Uterus (tissue), 3 donors: ENCODE measurements at regions not wholly inside any gene's neighbourhood (a gene's known extent, or its start where the extent isn't known, plus 50 kb on each side); places are given as distances from the start of the nearest gene placed in this dataset.

ENCODE experiments used
- DNase-seq, 2 donors: peaks; one replicate each; pipeline ENCODE4 v3.0.0-alpha.2; 2019 to 2020
- H3K27ac ChIP-seq, 2 donors: fragments of 200-600 bp; sonication (generic); 1 replicate in 1 of 2; 2 replicates in 1 of 2; pipeline ENCODE4 v1.5.1; 2016 to 2018
- H3K27me3 ChIP-seq, 2 donors: fragments of 200-600 bp; sonication (generic); one replicate each; pipeline ENCODE4 v1.5.1; 2018 to 2019; ENCODE audit warnings: control low read depth in 1 of 2
- H3K36me3 ChIP-seq, 2 donors: fragments of 200-600 bp; sonication (generic); one replicate each; pipeline ENCODE4 v1.5.1; 2019; ENCODE audit warnings: control low read depth in 1 of 2
- H3K4me1 ChIP-seq, 2 donors: fragments of 200-600 bp; sonication (generic); one replicate each; pipeline ENCODE4 v1.5.1; 2018 to 2019; ENCODE audit warnings: control low read depth in 1 of 2
- H3K4me3 ChIP-seq, 2 donors: fragments of 200-600 bp; sonication (generic); 1 replicate in 1 of 2; 2 replicates in 1 of 2; pipeline ENCODE4 v1.5.1; 2018 to 2019; ENCODE audit warnings: mild to moderate bottlenecking in 1 of 2
- H3K9me3 ChIP-seq, 2 donors: fragments of 200-600 bp; sonication (generic); one replicate each; pipeline ENCODE4 v1.5.1; 2019; ENCODE audit warnings: control low read depth in 1 of 2
- POLR2A ChIP-seq, 2 donors: fragments of 450-650 bp; IDR thresholded peaks; one replicate each; pipeline ENCODE4 v1.6.1; 2016; ENCODE audit warnings: antibody characterized with exemption in 2 of 2, mild to moderate bottlenecking in 1 of 2, moderate library complexity in 1 of 2
- intact Hi-C: fragments of 100-400 bp; cut with DNase I; formaldehyde crosslinking; loops from one replicate; pipeline ENCODE4 v1.15.1; 2023; ENCODE audit warnings: low total_unique reads
- TF ChIP-seq, protein P1 (sequence below), 4 experiments: fragments of 200-600 bp in 2 of 4; fragments of 450-650 bp in 2 of 4; sonication (generic) in 2 of 4; IDR thresholded peaks; one replicate each; pipeline ENCODE4 v1.5.1; 2016 to 2019; ENCODE audit warnings: antibody characterized with exemption in 4 of 4, mild to moderate bottlenecking in 2 of 4, moderate library complexity in 1 of 4
- donor health status: DM: yes; HTN: yes; CAD: no.

DNA sequence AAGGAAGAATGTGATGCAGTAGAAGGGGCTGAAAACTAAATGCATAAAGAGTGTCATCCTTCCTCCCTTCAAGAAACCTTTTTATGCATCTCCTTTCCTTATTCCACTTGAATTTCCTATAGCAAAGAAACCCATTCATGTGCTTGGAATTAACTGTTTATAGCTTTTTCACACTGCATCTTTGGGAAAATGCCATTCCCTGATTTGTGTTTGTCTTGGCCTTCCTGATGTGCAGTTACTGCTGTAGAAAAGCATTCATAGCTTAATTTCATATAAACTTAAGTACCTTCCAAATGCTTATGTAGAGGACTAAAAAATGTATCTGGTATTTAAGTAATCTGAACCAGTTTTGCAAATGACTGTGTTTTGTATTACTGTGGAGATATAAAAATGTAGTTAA, 61.8 kb downstream of the SDR9C7 start:
- Histone ChIP-seq H3K4me1 (no peaks in the 10 kb centered on the region), H3K4me3 (no peak overlapping the region), H3K9me3 (no peaks in the 10 kb centered on the region), H3K27ac (no peak overlapping the region), H3K27me3 (no peaks in the 10 kb centered on the region), H3K36me3 (no peaks in the 10 kb centered on the region)
- TF ChIP-seq POLR2A (IDR thresholded peaks at IDR 0.05): no peak
- TF ChIP-seq, protein P1, sequence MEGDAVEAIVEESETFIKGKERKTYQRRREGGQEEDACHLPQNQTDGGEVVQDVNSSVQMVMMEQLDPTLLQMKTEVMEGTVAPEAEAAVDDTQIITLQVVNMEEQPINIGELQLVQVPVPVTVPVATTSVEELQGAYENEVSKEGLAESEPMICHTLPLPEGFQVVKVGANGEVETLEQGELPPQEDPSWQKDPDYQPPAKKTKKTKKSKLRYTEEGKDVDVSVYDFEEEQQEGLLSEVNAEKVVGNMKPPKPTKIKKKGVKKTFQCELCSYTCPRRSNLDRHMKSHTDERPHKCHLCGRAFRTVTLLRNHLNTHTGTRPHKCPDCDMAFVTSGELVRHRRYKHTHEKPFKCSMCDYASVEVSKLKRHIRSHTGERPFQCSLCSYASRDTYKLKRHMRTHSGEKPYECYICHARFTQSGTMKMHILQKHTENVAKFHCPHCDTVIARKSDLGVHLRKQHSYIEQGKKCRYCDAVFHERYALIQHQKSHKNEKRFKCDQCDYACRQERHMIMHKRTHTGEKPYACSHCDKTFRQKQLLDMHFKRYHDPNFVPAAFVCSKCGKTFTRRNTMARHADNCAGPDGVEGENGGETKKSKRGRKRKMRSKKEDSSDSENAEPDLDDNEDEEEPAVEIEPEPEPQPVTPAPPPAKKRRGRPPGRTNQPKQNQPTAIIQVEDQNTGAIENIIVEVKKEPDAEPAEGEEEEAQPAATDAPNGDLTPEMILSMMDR (IDR thresholded peaks at IDR 0.05): no peak
- no peak for DNase-seq
- intact Hi-C loops: no loop called here

DNA sequence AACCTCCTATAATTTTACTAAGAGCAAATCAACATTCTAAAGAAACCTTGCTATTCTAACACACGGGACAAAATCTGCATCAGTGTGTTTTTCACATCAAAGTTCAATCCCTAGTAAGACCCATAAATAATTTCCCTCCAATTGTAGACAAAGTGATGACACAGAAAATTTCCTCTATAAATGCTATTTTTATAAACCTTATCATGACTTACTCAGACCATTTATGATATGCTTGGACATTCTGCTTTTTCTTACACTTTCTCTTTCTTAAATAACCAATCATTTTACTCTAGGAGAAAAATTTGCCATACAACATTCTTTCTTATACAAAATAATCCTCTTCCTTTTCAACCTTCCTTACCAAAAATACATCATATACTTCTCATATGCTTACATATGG, 67.0 kb downstream of the SDR9C7 start:
- Histone ChIP-seq H3K4me3 (no peak overlapping the region), H3K27me3 (no peaks in the 10 kb centered on the region), H3K36me3 (no peaks in the 10 kb centered on the region), H3K9me3 (peaks cover 0 to 23% of the 10 kb centered on the region in 2 donors), H3K27ac (no peak overlapping the region), H3K4me1 (no peaks in the 10 kb centered on the region)
- DNase-seq: no peak
- no peak for TF ChIP-seq POLR2A (IDR thresholded peaks at IDR 0.05)
- TF ChIP-seq, protein P1 (IDR thresholded peaks at IDR 0.05): no peak
- intact Hi-C loops: no loop called here

DNA sequence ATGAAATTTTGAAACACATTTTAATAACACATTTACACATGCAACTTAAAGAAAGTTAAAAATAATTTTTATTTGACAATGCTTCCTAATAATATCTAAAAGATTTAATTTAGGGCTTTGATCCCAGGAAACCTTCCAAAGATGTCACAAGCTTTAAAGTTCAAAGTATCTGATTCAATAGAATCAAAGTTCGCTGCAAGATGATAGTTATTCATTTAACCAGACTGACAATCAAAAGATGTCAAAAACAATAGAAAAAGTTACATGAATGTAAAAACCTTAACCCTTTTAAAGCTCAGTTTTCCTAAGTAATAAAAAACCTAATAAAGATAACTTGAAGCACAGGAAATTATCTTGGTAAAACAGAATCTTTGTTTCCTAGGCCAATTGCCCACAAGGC, 67.7 kb downstream of the SDR9C7 start:
- H3K36me3 ChIP-seq: no peaks in the 10 kb centered on the region
- no peaks in the 10 kb centered on the region for H3K4me1 ChIP-seq
- H3K27ac ChIP-seq: no peak overlapping the region
- TF ChIP-seq POLR2A (IDR thresholded peaks at IDR 0.05): no peak
- TF ChIP-seq, protein P1 (IDR thresholded peaks at IDR 0.05): no peak
- intact Hi-C loops: no loop called here
- no peak for DNase-seq
- H3K9me3 ChIP-seq: peaks cover 0 to 23% of the 10 kb centered on the region in 2 donors
- no peak overlapping the region for H3K4me3 ChIP-seq
- H3K27me3 ChIP-seq: no peaks in the 10 kb centered on the region

DNA sequence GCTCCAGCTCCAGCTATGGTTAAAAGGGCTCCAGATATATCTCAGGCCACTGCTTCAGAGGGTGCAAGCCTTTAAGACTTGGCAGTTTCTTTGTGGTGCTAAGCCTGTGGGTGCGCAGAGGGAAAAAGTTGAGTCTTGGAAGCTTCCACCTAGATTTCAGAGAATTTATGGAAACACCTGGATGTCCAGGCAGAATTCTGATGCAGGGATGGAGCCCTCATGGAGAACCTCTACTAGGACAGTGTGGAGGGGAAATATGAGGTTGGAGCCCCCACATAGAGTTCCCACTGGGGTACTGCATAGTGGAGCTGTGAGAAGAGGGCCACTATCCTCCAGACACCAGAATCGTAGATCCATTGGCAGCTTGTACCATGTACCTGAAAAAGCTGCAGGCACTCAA, 69.9 kb downstream of the SDR9C7 start:
- Histone ChIP-seq H3K9me3 (peaks cover 0 to 23% of the 10 kb centered on the region in 2 donors), H3K4me1 (no peaks in the 10 kb centered on the region), H3K4me3 (no peak overlapping the region), H3K36me3 (no peaks in the 10 kb centered on the region), H3K27ac (no peak overlapping the region), H3K27me3 (no peaks in the 10 kb centered on the region)
- intact Hi-C loops: no loop called here
- no peak for DNase-seq
- TF ChIP-seq POLR2A (IDR thresholded peaks at IDR 0.05): no peak
- TF ChIP-seq, protein P1 (IDR thresholded peaks at IDR 0.05): no peak

DNA sequence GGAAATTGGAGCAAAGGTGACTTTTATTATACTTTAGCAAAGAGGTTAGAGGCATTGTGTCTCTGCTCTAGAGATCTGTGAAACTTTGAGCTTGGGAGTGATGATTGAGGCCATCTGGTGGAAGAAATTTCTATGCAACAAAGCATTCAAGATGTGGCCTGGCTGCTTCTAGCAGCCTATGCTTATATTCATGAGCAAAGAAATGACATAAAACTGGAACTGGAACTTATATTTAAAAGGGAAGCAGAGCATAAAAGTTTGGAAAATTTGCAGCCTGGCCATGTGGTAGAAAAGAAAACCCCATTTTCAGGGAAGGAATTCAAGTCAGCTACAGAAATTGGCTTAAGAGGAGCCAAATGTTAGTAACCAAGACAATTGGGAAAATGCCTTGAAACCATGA, 70.4 kb downstream of the SDR9C7 start:
- H3K9me3 ChIP-seq: peaks cover 0 to 23% of the 10 kb centered on the region in 2 donors
- H3K27me3 ChIP-seq: no peaks in the 10 kb centered on the region
- H3K4me3 ChIP-seq: no peak overlapping the region
- TF ChIP-seq, protein P1 (IDR thresholded peaks at IDR 0.05): no peak
- TF ChIP-seq POLR2A (IDR thresholded peaks at IDR 0.05): no peak
- H3K4me1 ChIP-seq: no peaks in the 10 kb centered on the region
- no peaks in the 10 kb centered on the region for H3K36me3 ChIP-seq
- intact Hi-C loops: no loop called here
- no peak for DNase-seq
- H3K27ac ChIP-seq: no peak overlapping the region
